ENCODE measurements at regions not wholly inside any gene's neighbourhood (a gene's known extent, or its start where the extent isn't known, plus 50 kb on each side); places are given as distances from the start of the nearest gene placed in this dataset.

DNA sequence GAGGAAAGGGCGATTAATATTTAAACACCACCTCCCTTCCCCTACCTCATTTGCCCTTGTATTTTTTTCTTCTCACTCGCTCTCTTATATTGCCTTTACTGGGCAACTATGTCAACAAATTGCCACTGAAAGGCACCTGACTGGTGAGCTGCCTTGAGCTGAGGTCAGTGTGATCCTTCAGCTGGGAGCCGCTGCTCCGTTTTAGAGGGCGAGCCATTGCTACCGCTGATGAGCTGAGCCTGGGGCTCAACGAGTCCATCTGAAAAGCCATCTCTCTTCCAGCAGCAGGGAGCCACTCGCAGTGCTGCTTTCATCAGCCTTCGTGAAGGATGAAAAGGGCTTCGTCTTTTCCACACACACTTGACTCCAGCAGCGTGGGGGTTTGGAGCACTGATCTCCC lies 108.0 kb upstream of the KIF26B start:
- TF ChIP-seq, protein P1, sequence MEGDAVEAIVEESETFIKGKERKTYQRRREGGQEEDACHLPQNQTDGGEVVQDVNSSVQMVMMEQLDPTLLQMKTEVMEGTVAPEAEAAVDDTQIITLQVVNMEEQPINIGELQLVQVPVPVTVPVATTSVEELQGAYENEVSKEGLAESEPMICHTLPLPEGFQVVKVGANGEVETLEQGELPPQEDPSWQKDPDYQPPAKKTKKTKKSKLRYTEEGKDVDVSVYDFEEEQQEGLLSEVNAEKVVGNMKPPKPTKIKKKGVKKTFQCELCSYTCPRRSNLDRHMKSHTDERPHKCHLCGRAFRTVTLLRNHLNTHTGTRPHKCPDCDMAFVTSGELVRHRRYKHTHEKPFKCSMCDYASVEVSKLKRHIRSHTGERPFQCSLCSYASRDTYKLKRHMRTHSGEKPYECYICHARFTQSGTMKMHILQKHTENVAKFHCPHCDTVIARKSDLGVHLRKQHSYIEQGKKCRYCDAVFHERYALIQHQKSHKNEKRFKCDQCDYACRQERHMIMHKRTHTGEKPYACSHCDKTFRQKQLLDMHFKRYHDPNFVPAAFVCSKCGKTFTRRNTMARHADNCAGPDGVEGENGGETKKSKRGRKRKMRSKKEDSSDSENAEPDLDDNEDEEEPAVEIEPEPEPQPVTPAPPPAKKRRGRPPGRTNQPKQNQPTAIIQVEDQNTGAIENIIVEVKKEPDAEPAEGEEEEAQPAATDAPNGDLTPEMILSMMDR (IDR thresholded peaks at IDR 0.05; ENCODE audit: low read depth, low read length) = no peak
- no peak for TF ChIP-seq EZH2phosphoT487 (IDR thresholded peaks at IDR 0.05; ENCODE audit: low read depth)
